Frontal cortex (tissue), 3 donors: ENCODE measurements at regions not wholly inside any gene's neighbourhood (a gene's known extent, or its start where the extent isn't known, plus 50 kb on each side); places are given as distances from the start of the nearest gene placed in this dataset.

ENCODE experiments used
- DNase-seq, 2 donors: peaks; one replicate each; pipeline ENCODE4 v3.0.0; 2012; ENCODE audit warnings: low spot score in 2 of 2
- FAIRE-seq: peaks from 2 replicates; lab custom pipeline; 2012; peaks lifted over from hg19 to GRCh38; lab: Jason Lieb, UNC
- donor health status: control.
- donor health status: control.
- donor health status: control.

DNA sequence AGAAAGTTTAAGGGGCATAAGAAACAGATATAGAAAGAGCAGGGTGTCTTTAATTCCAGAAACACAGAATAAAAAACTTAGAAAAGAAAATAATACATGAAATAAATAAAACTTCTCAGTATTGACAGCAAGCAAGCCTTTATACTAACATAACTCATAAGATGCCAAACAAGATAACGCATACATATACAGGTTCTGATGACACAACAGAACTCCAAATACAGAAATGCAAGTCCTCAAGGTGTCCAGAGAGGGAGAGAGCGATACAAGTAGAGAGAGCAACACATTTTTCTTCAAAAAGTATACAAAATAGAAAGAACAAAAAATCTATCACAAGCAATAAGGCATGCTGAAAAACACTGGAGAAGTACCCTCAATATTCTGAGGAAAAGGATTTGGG is 314.6 kb upstream of the POM121L12 start:
- DNase-seq (no peak), FAIRE-seq (no peak)

GRCh38 chr7:52719677-52720076 is 315.8 kb upstream of the POM121L12 start:
- FAIRE-seq = no peak

GRCh38 chr7:52715701-52716100 is 319.7 kb upstream of the POM121L12 start:
- DNase-seq = no peak
- FAIRE-seq = no peak

More at GRCh38 chr7:52719677-52720076, 315.8 kb upstream of the POM121L12 start:
- DNase-seq = no peak

DNA sequence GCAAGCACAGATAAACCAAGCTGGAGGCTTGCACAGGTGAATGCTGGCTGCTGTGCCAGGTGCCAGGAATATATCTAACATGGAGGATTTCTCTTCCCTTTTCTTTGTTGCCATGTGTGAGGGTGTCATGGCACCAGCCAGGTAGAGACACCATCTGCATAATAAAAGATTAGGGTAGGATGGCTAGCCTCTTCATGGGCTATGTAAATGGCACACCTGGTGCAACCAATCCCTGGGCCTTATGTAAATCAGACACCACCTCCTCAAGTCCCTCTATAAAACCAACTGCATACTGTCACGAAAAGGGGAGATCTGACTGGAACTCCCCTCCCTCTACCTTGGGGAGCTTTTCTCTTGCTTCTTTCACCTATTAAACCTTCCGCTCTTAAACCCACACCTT is 322.5 kb upstream of the POM121L12 start:
- FAIRE-seq (no peak), DNase-seq (no peak)

DNA sequence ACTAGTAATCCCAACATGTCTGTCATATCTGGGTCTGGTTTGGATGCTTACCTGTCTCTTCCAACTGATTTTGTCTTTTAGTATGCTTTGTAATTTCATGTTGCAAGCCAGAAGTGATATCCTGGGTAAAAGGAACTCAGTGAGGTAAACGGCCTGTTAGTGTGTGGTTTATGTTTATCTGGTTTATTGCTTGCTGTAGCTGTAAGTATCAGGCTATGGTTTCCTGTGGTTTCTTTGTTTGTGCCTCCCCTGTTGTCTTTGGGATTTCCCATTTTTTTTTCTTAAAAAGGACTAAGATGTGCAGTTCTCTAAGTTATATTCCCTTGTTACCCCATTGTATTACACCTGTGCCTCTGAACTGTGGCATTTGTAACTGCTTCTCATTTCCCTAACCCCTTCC is 323.5 kb upstream of the POM121L12 start:
- FAIRE-seq (no peak), DNase-seq (no peak)

DNA sequence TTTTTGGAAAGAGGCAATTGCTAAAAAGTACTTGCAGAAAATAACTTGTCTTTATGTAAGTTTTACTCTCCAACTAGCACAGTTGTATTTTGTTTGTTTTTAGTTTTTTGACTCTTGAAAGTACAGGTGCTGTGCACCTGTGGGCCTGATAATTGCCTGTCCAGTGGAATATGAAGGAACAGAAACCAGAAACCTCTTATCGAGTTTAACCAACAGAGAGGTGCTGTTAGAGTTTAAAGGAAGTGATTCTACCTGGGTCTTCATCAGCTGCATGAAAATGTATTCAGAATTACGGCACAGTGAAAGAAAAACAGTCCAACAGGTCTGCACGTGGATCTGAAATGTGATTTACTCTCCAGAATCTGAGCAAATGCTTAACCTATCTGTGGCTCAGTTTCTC is 326.6 kb upstream of the POM121L12 start:
- FAIRE-seq (no peak), DNase-seq (no peak)

- FAIRE-seq = no peak
Measured at GRCh38 chr7:52705768-52706167, 329.7 kb upstream of the POM121L12 start.

DNA sequence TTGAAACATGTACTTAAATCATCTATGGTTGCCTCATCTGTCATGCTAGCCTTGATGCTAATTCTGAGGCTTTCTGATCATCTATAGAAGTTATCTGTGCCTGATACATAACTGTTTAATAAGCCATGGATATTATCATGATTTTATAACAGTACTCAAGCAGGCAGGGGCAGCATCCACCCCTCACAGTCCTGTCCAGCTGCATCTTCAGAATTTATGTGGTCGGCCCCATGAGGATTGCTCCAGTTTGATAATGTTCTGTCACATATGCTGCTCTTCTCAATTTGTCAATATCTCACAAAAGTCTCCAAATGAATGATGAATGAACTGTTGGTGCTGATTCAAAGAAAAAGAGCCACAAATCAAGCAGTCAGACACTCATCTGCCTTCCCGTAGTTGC is 335.1 kb upstream of the POM121L12 start:
- FAIRE-seq (no peak), DNase-seq (no peak)

More at GRCh38 chr7:52705768-52706167, 329.7 kb upstream of the POM121L12 start:
- DNase-seq = no peak

- DNase-seq = no peak
- no peak for FAIRE-seq
Measured at GRCh38 chr7:52695973-52696595, 339.3 kb upstream of the POM121L12 start.

DNA sequence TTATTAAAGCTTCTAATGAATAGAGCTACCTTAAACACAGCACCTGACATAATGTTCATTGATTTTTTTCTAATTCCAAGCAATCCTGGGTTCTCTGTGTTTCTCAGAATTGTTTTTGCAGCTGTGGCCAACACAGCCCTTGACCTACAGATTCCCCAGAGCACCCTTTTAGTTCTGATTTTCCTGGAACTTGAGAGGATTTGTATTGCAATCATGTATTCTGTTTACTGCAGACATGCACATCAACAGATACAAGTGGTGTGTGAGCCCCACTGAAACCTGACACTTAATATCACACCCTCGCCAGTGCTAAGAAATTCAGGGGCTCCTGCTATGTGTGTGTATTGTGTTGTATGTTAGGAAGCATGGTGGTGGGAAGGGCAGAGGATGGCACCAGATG is 344.2 kb upstream of the POM121L12 start:
- FAIRE-seq (no peak), DNase-seq (no peak)

DNA sequence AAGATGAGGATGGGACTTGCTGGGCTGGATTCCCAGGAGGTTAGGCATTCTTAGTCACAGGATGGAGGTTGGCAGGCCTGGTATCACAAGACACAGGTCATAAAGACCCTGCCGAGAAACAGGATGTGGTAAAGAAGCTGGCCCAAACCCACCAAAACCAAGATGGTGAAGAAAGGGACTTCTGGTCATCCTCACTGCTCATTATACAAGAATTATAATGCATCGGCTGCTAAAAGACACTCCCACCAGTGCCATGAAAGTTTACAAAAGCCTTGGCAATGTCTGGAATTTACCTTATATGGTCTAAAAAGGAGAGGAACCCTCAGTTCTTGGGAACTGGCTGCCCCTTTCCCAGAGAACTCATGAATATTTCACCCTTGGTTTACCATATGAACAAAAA is 345.5 kb upstream of the POM121L12 start:
- no peak for DNase-seq
- FAIRE-seq = no peak

DNA sequence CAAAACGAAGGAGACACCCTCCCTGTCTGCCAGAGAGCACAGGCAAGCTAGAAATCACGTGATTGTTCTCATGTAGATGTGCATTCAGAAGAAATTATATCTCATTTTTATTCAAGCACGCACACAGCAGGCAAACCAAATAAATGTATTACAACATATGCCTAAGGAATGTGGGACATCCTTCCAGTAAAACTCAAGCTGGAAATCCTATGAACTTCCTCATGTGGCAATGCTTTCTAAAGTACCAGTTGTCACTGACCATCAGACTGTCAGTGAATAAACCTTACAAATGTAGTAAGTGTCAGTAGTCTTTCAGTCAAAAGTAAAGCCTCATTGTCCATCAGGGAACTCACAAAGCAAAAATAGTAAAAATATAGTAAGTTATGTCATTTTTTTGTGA is 350.1 kb upstream of the POM121L12 start:
- no peak for DNase-seq
- FAIRE-seq = no peak

DNA sequence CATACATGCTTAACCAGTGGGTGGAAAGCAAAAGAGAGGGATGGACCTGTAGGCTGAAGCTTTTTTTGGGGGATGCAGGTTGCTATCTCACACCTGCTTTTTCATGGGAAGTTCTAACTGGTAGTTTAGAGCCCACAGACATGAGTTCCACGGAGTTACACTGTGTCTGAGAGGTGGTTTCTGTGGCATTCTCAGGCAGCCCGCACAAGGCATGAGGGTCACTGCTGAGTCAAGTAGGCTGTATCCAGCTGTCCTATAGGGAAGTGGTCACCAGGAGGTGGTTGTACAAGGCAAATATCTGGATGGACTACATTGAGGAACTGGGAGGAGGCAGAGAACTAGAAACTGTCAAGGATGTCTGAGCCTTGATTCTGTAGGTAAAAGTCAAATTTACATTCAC is 351.0 kb upstream of the POM121L12 start:
- no peak for FAIRE-seq

GRCh38 chr7:52682993-52683392 is 352.4 kb upstream of the POM121L12 start:
- no peak for FAIRE-seq
- no peak for DNase-seq

More for the DNA sequence above, 351.0 kb upstream of the POM121L12 start:
- DNase-seq = no peak

- FAIRE-seq (no peak), DNase-seq (no peak)
Measured at GRCh38 chr7:52670608-52671225, 364.7 kb upstream of the POM121L12 start.

DNA sequence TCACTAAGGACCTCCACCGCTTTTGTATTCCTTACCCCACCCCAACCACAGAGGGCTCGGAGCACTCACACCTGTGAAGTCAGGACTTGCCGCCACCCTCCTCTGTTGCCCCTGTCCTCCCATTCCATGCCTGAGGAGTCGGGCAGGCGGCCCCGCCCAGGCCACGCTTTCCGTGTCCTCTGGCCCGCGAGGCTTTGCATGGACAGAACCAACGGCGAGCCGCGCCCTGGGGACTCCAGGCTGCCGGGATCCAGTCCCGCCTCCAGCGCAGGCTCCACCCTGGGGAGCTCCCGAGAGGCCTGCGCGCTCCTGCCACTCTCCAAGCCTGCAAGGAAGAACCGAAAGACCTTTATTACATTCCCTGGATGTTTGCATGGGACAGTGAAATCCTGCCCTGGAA is 366.4 kb upstream of the POM121L12 start:
- no peak for DNase-seq
- no peak for FAIRE-seq

DNA sequence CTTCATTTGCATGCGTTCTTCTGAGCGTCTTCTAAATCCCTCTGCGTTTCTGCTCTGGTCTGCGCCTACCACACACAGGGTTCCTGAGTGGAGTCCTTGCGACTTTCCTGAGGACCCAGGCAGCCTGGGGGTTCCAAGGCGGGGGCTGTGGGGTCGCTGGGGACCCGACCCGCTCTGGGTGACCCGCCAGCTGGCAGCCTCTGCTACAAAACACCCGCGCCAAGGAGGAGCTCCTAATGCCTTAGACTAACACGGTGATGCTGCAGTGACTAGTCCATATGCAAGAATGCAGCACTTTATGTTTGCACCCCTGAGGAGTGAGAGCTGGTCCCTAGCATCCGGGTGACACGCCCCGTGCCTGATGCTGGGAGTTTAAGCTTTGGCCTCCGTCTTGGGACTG is 367.0 kb upstream of the POM121L12 start:
- FAIRE-seq (no peak), DNase-seq (no peak)

- FAIRE-seq (no peak), DNase-seq (no peak)
Measured at GRCh38 chr7:52659178-52659577, 376.3 kb upstream of the POM121L12 start.

DNA sequence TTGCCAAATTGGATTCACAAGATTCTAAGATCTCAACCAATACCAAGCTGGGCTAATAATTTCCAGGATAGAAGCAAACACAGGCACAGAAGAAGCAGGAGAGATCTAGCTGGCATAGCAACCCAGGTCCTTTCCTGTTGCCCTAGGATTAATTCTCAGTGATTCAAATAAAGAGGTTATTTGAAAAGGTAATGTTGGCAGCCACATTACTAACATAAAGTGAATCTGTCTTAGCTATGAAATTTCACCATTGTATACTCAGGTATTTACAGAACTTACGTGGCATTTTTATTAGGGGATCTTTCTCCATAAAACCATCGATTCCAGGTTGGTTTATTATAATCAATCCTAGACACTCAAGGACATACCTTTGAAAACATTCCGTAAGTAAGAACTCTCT is 379.3 kb upstream of the POM121L12 start:
- no peak for DNase-seq
- FAIRE-seq = no peak

DNA sequence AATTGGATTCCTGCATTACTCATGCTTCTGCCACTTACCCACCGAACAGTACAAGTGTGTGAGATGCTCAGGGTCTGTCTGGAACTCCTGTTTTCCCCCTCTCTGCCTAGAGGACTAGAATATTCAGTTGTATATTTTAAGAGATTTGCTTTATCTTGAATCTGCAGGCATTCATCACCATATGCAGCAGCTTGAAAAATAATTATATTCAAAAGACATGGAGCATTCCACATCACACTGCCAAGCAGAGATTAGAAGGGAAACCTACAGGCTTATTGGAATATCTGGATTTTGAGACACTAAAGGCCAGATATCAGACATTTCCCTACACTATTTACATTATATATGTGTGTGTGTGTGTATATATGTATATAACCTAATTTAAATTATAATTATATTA is 382.8 kb upstream of the POM121L12 start:
- FAIRE-seq = no peak
- DNase-seq = no peak

- FAIRE-seq = no peak
- no peak for DNase-seq
Measured at GRCh38 chr7:52648872-52649271, 386.6 kb upstream of the POM121L12 start.

- no peak for FAIRE-seq
- DNase-seq = no peak
Measured at GRCh38 chr7:52647046-52647445, 388.4 kb upstream of the POM121L12 start.
